GM10248 (cell line): ENCODE measurements at regions not wholly inside any gene's neighbourhood (a gene's known extent, or its start where the extent isn't known, plus 50 kb on each side); places are given as distances from the start of the nearest gene placed in this dataset.
A peak's percentile ranks its signal among the peaks of the same experiment; 100 is the strongest.

Experiments used
- CTCF ChIA-PET: fragments of 300-600 bp; sonication (Branson Sonifier 250); formaldehyde crosslinking; extraction: SDS; loops from one replicate; lab custom pipeline; 2021; ENCODE audit warnings: antibody characterized with exemption; lab: Yijun Ruan, JAX
- POLR2A ChIA-PET: fragments of 350-650 bp; sonication (Branson Sonifier 250); formaldehyde crosslinking; extraction: SDS; loops from one replicate; lab custom pipeline; 2020; ENCODE audit warnings: antibody characterized with exemption; lab: Yijun Ruan, JAX
- DNase-seq: peaks from one replicate; pipeline ENCODE4 v3.0.0; 2012; ENCODE audit errors: extremely low spot score
- TF ChIP-seq, protein P1 (sequence below): IDR thresholded peaks from 2 replicates; pipeline ENCODE4 v1.5.1; 2012; ENCODE audit warnings: mild to moderate bottlenecking, low read depth; ENCODE audit errors: extremely low read depth, missing control alignments, control extremely low read depth

- DNase-seq, result no peak
- ChIA-PET CTCF (no interaction called here), POLR2A (no interaction called here)
- TF ChIP-seq, protein P1, sequence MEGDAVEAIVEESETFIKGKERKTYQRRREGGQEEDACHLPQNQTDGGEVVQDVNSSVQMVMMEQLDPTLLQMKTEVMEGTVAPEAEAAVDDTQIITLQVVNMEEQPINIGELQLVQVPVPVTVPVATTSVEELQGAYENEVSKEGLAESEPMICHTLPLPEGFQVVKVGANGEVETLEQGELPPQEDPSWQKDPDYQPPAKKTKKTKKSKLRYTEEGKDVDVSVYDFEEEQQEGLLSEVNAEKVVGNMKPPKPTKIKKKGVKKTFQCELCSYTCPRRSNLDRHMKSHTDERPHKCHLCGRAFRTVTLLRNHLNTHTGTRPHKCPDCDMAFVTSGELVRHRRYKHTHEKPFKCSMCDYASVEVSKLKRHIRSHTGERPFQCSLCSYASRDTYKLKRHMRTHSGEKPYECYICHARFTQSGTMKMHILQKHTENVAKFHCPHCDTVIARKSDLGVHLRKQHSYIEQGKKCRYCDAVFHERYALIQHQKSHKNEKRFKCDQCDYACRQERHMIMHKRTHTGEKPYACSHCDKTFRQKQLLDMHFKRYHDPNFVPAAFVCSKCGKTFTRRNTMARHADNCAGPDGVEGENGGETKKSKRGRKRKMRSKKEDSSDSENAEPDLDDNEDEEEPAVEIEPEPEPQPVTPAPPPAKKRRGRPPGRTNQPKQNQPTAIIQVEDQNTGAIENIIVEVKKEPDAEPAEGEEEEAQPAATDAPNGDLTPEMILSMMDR, result no peak
Measured at GRCh38 chrX:39853417-39854030, 244.2 kb downstream of the BCOR start.

- ChIA-PET CTCF (interaction anchor here (0.8 kb wide), 1 partner anchor 28 kb away, joined by 3 read pairs; no protein-coding TSS in a partner anchor), POLR2A (interaction anchor here (1.0 to 1.2 kb wide), 3 partner anchors 10 to 227 kb away, joined by 3 to 4 read pairs (median 3); no protein-coding TSS in a partner anchor)
- peak; percentile 64 for DNase-seq
- TF ChIP-seq, protein P1, result no peak
Measured at GRCh38 chrX:39854772-39855747, 242.7 kb downstream of the BCOR start.

DNA sequence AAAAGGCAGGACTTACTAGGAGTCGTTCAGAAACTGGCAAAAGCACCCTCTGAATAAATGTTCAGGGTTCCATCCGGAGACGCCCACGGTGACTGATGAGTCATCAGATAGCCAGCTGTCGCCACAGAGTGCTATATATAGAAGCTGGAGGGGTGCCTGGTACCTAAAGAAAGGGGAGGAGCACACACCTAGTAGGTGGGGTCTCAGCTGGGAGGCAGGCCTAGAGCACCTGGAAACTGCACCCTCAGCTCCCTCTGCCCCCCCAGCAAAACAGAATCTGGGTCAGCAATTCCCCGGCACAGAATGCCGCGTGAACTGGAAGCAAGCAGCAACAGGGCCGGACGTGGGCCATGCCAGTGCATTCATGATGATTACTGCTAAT, 242.0 kb downstream of the BCOR start:
- TF ChIP-seq, protein P1, result no peak
- ChIA-PET POLR2A (interaction anchor here (1.0 to 1.2 kb wide), 2 partner anchors 11 to 227 kb away, joined by 3 to 4 read pairs; no protein-coding TSS in a partner anchor), CTCF (no interaction called here)
- DNase-seq, result peak; percentile 55

GRCh38 chrX:39856472-39857121, 241.2 kb downstream of the BCOR start:
- ChIA-PET POLR2A (no interaction called here), CTCF (no interaction called here)
- TF ChIP-seq, protein P1, result no peak
- no peak for DNase-seq

GRCh38 chrX:39857780-39858179, 240.0 kb downstream of the BCOR start:
- CTCF ChIA-PET, result interaction anchor here (1.2 kb wide), 1 partner anchor 44 kb away, joined by 3 read pairs; no protein-coding TSS in a partner anchor
- TF ChIP-seq, protein P1, result no peak
- POLR2A ChIA-PET, result no interaction called here
- DNase-seq, result no peak
